Tibial artery (tissue), 4 donors: ENCODE measurements at regions not wholly inside any gene's neighbourhood (a gene's known extent, or its start where the extent isn't known, plus 50 kb on each side); places are given as distances from the start of the nearest gene placed in this dataset.

Experiments used
- DNase-seq, 2 donors: peaks; one replicate each; pipeline ENCODE4 v3.0.0-alpha.2; 2019
- H3K27ac ChIP-seq, 2 donors: fragments of 200-600 bp; sonication (generic) in 1 of 2; 1 replicate in 1 of 2; 2 replicates in 1 of 2; pipeline ENCODE4 v1.5.1; 2018 to 2019; ENCODE audit warnings: mild to moderate bottlenecking in 1 of 2
- H3K27me3 ChIP-seq, 2 donors: fragments of 200-600 bp; sonication (generic) in 1 of 2; one replicate each; pipeline versions ENCODE4 v1.5.1 to v1.6.0; 2016 to 2019
- H3K36me3 ChIP-seq, 3 donors: fragments of 200-600 bp; sonication (generic) in 2 of 3; one replicate each; pipeline ENCODE4 v1.5.1; 2016 to 2019; ENCODE audit warnings: mild to moderate bottlenecking in 2 of 3
- H3K4me1 ChIP-seq, 4 donors: fragments of 200-600 bp; sonication (generic) in 2 of 4; 1 replicate in 3 of 4; 2 replicates in 1 of 4; pipeline ENCODE4 v1.5.1; 2016 to 2019
- H3K4me3 ChIP-seq, 2 donors: fragments of 200-600 bp; sonication (generic) in 1 of 2; 1 replicate in 1 of 2; 2 replicates in 1 of 2; pipeline ENCODE4 v1.5.1; 2018 to 2019; ENCODE audit warnings: mild to moderate bottlenecking in 2 of 2
- H3K9me3 ChIP-seq, 3 donors: fragments of 200-600 bp; sonication (generic) in 1 of 3; one replicate each; pipeline ENCODE4 v1.5.1; 2016 to 2019
- CTCF ChIP-seq, 2 experiments: fragments of 200-600 bp in 1 of 2; fragments of 450-650 bp in 1 of 2; IDR thresholded peaks; one replicate each; pipeline ENCODE4 v1.5.1; 2017 to 2019; ENCODE audit warnings: antibody characterized with exemption in 2 of 2, mild to moderate bottlenecking in 1 of 2, moderate library complexity in 1 of 2
- intact Hi-C: fragments of 100-400 bp; cut with DNase I; formaldehyde crosslinking; loops from one replicate; pipeline ENCODE4 v1.15.0; 2023; ENCODE audit warnings: low total_unique reads

- no peaks in the 10 kb centered on the region for H3K4me1 ChIP-seq
- intact Hi-C loops: no loop called here
- H3K36me3 ChIP-seq: no peaks in the 10 kb centered on the region
- no peaks in the 10 kb centered on the region for H3K9me3 ChIP-seq
- no peak for DNase-seq
- no peak overlapping the region for H3K4me3 ChIP-seq
- no peaks in the 10 kb centered on the region for H3K27me3 ChIP-seq
- no peak overlapping the region for H3K27ac ChIP-seq
- TF ChIP-seq CTCF (IDR thresholded peaks at IDR 0.05): no peak
Observed at GRCh38 chr10:21280037-21280436, 245.4 kb downstream of the SKIDA1 start.

- intact Hi-C loops: no loop called here
- TF ChIP-seq CTCF (IDR thresholded peaks at IDR 0.05): no peak
- no peak for DNase-seq
- Histone ChIP-seq H3K27ac (no peak overlapping the region), H3K36me3 (no peaks in the 10 kb centered on the region), H3K27me3 (no peaks in the 10 kb centered on the region), H3K4me3 (no peak overlapping the region), H3K9me3 (no peaks in the 10 kb centered on the region), H3K4me1 (no peaks in the 10 kb centered on the region)
Observed at GRCh38 chr10:21279217-21279575, 246.3 kb downstream of the SKIDA1 start.

GRCh38 chr10:21278491-21279216, 246.8 kb downstream of the SKIDA1 start:
- peak; percentile 51 to 66 for TF ChIP-seq CTCF (IDR thresholded peaks at IDR 0.05)
- intact Hi-C loops: no loop called here
- Histone ChIP-seq H3K4me3 (no peak overlapping the region), H3K36me3 (no peaks in the 10 kb centered on the region), H3K27ac (no peak overlapping the region), H3K27me3 (no peaks in the 10 kb centered on the region), H3K4me1 (no peaks in the 10 kb centered on the region), H3K9me3 (no peaks in the 10 kb centered on the region)
- peak; percentile 91 to 97 for DNase-seq

- H3K27me3 ChIP-seq: no peaks in the 10 kb centered on the region
- no peak for TF ChIP-seq CTCF (IDR thresholded peaks at IDR 0.05)
- DNase-seq: no peak
- H3K9me3 ChIP-seq: no peaks in the 10 kb centered on the region
- H3K36me3 ChIP-seq: no peaks in the 10 kb centered on the region
- no peak overlapping the region for H3K4me3 ChIP-seq
- H3K4me1 ChIP-seq: no peaks in the 10 kb centered on the region
- no peak overlapping the region for H3K27ac ChIP-seq
- intact Hi-C loops: no loop called here
Observed at GRCh38 chr10:21273400-21273968, 252.0 kb downstream of the SKIDA1 start.

- no peak overlapping the region for H3K27ac ChIP-seq
- TF ChIP-seq CTCF (IDR thresholded peaks at IDR 0.05): no peak
- no peaks in the 10 kb centered on the region for H3K4me1 ChIP-seq
- H3K36me3 ChIP-seq: no peaks in the 10 kb centered on the region
- H3K9me3 ChIP-seq: no peaks in the 10 kb centered on the region
- no peak for DNase-seq
- no peak overlapping the region for H3K4me3 ChIP-seq
- H3K27me3 ChIP-seq: no peaks in the 10 kb centered on the region
- intact Hi-C loops: no loop called here
Observed at GRCh38 chr10:21272643-21273399, 252.7 kb downstream of the SKIDA1 start.
